PC-9 (cell line): ENCODE measurements at regions not wholly inside any gene's neighbourhood (a gene's known extent, or its start where the extent isn't known, plus 50 kb on each side); places are given as distances from the start of the nearest gene placed in this dataset.

Experiments
- BruUV-seq: library from RNA; stranded (reverse); fragments of 400-500 nt; replicated peaks from 2 replicates; lab custom pipeline; 2021; lab: Mats Ljungman, UMichigan
- CTCF ChIA-PET: fragments of 300-600 bp; sonication (Branson Sonifier 250); formaldehyde crosslinking; loops from one replicate; lab custom pipeline; 2022; ENCODE audit warnings: antibody characterized with exemption; lab: Charles Lee
- POLR2A ChIA-PET: fragments of 300-600 bp; sonication (Branson Sonifier 250); formaldehyde crosslinking; loops from one replicate; lab custom pipeline; 2022; ENCODE audit warnings: antibody characterized with exemption; ENCODE audit not compliant: unreplicated experiment; lab: Charles Lee
- DNase-seq, 2 experiments: peaks; one replicate each; pipeline versions ENCODE4 v3.0.0 to v3.0.0-alpha.2; 2015 to 2022; ENCODE audit warnings: mixed read lengths in 1 of 2
- H2AFZ ChIP-seq: fragments of 200-600 bp; sonication (generic); 2 replicates; pipeline ENCODE4 v1.8.1; 2017; ENCODE audit warnings: antibody characterized with exemption
- H3F3A ChIP-seq: fragments of 200-600 bp; sonication (generic); 2 replicates; pipeline ENCODE4 v1.8.1; 2017; ENCODE audit warnings: antibody characterized with exemption, mild to moderate bottlenecking, low read depth; ENCODE audit not compliant: insufficient read depth
- H3K27ac ChIP-seq: fragments of 200-600 bp; sonication (generic); 2 replicates; pipeline ENCODE4 v1.6.1; 2016; ENCODE audit warnings: mixed run types
- H3K27me3 ChIP-seq: fragments of 200-600 bp; sonication (generic); 2 replicates; pipeline ENCODE4 v1.6.1; 2016; ENCODE audit warnings: low read depth, mixed run types; ENCODE audit not compliant: insufficient read depth
- H3K36me3 ChIP-seq: fragments of 200-600 bp; sonication (generic); 2 replicates; pipeline ENCODE4 v1.6.1; 2016; ENCODE audit warnings: low read depth, mixed run types
- H3K4me1 ChIP-seq: fragments of 200-600 bp; sonication (generic); replicated peaks from 2 replicates; pipeline ENCODE4 v1.6.1; 2016; ENCODE audit warnings: mixed run types; ENCODE audit not compliant: insufficient read depth
- H3K4me2 ChIP-seq: fragments of 200-600 bp; sonication (generic); 2 replicates; pipeline ENCODE4 v1.6.1; 2017; ENCODE audit warnings: mixed run types
- H3K4me3 ChIP-seq: fragments of 200-600 bp; sonication (generic); 2 replicates; pipeline ENCODE4 v1.6.1; 2016; ENCODE audit warnings: mixed run types
- H3K79me2 ChIP-seq: fragments of 200-600 bp; sonication (generic); 2 replicates; pipeline ENCODE4 v1.6.1; 2017; ENCODE audit warnings: low read depth, mixed run types
- H3K9me2 ChIP-seq: fragments of 200-600 bp; sonication (generic); 2 replicates; pipeline ENCODE4 v1.8.1; 2017; ENCODE audit warnings: mild to moderate bottlenecking; ENCODE audit not compliant: insufficient read depth
- H3K9me3 ChIP-seq: fragments of 200-600 bp; sonication (generic); 2 replicates; pipeline ENCODE4 v1.8.1; 2016; ENCODE audit warnings: low read depth; ENCODE audit not compliant: insufficient read depth
- H4K20me1 ChIP-seq: fragments of 200-600 bp; sonication (generic); 2 replicates; pipeline ENCODE4 v1.8.1; 2017; ENCODE audit not compliant: insufficient read depth
- EZH2 ChIP-seq: fragments of 200-600 bp; sonication (generic); IDR thresholded peaks from 2 replicates; pipeline ENCODE4 v1.8.0; 2017; ENCODE audit warnings: antibody characterized with exemption, low read depth
- intact Hi-C: fragments of 100-400 bp; cut with micrococcal nuclease; formaldehyde crosslinking; loops from one replicate; pipeline ENCODE4 v1.10.0; 2022; ENCODE audit not compliant: unreplicated experiment
- TF ChIP-seq, protein P1 (sequence below): fragments of 200-600 bp; sonication (generic); conservative IDR thresholded peaks from 2 replicates; pipeline ENCODE4 v1.6.1; 2017; ENCODE audit warnings: mixed run types, antibody characterized with exemption, mild to moderate bottlenecking, moderate library complexity

DNA sequence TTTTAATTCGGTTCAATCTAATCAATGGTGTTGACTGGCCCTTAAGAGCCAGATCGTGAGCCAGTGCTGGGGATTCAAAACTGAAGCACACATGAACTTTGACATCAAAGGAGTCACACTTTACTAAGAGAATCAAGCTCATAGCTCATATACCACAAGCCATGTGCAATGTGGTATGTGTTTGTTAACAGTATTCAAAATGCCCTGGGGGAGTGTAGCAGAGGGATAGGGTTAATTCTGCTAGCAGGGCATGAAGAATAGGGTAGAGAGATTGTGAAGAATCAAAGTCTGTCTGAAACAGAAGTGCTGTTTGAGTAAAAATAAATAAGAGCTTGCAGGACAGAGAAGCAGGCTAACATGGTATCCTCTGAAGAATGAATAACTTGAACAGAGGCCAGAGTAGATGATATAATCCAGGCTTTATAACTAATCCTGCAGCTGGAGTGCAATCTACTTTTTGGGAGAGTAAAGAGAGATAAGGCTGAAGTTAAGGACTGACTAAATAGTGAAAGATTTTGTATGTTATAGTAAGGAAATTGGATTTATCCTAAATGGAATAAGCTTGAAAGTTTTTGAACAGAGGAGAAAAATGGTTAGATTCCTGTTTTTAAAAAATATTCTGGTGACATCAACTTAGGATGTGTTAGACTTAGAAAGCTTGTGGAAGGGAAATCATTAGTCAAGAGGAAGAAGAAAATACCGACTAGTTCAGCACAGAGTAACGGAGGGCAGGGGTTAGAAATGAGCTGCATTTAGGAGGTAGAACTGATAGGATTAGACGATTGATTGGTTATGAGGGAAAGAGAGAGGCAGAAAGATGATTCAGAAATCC lies 292.0 kb downstream of the NFKBIZ start:
- POLR2A ChIA-PET: interaction anchor here (0.5 to 0.7 kb wide), 2 partner anchors 356 to 1853 kb away, joined by 3 read pairs; no protein-coding TSS in a partner anchor

DNA sequence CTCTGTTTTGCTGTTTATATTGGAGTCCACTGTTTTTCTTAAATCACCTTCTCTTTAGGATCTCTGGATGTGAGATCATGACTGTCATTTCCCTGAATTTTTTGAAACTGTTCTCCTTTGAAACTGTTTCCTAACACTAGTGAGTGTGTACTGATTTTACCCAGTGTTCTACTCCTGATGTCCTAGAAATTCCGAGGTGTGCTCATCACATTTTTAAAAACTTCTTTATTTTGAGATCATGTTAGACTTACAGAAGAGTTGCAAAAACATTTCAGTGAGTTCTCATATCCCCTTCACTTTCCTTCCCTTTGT lies 292.6 kb downstream of the NFKBIZ start:
- no peaks in the 10 kb centered on the region for H4K20me1 ChIP-seq
- intact Hi-C loops: no loop called here
- H3K4me3 ChIP-seq: no peak overlapping the region
- H2AFZ ChIP-seq: no peak overlapping the region
- ChIA-PET POLR2A (no interaction called here), CTCF (no interaction called here)
- no peaks in the 10 kb centered on the region for H3K79me2 ChIP-seq
- 0 out of 2 replicates have a peak, but pooled peaks cover 8% of the 10 kb centered on the region for H3K9me2 ChIP-seq
- H3K36me3 ChIP-seq: no peaks in the 10 kb centered on the region
- no peaks in the 10 kb centered on the region for H3K27me3 ChIP-seq
- H3K4me2 ChIP-seq: no peak overlapping the region
- TF ChIP-seq EZH2: no peak
- TF ChIP-seq, protein P1, sequence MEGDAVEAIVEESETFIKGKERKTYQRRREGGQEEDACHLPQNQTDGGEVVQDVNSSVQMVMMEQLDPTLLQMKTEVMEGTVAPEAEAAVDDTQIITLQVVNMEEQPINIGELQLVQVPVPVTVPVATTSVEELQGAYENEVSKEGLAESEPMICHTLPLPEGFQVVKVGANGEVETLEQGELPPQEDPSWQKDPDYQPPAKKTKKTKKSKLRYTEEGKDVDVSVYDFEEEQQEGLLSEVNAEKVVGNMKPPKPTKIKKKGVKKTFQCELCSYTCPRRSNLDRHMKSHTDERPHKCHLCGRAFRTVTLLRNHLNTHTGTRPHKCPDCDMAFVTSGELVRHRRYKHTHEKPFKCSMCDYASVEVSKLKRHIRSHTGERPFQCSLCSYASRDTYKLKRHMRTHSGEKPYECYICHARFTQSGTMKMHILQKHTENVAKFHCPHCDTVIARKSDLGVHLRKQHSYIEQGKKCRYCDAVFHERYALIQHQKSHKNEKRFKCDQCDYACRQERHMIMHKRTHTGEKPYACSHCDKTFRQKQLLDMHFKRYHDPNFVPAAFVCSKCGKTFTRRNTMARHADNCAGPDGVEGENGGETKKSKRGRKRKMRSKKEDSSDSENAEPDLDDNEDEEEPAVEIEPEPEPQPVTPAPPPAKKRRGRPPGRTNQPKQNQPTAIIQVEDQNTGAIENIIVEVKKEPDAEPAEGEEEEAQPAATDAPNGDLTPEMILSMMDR: no peak
- no peaks in the 10 kb centered on the region for H3F3A ChIP-seq
- no peaks in the 10 kb centered on the region for H3K9me3 ChIP-seq
- DNase-seq: no peak
- no peak overlapping the region for H3K27ac ChIP-seq
- BruUV-seq: no TSS peak
- no peaks in the 10 kb centered on the region for H3K4me1 ChIP-seq

More for the DNA sequence above, 292.0 kb downstream of the NFKBIZ start:
- no peaks in the 10 kb centered on the region for H3K27me3 ChIP-seq
- CTCF ChIA-PET: interaction anchor here (0.7 kb wide), 1 partner anchor 122 kb away, joined by 3 read pairs; no protein-coding TSS in a partner anchor
- no peaks in the 10 kb centered on the region for H3K4me1 ChIP-seq
- no peaks in the 10 kb centered on the region for H3K9me3 ChIP-seq
- no peaks in the 10 kb centered on the region for H3K79me2 ChIP-seq
- no peak overlapping the region for H3K27ac ChIP-seq
- no peaks in the 10 kb centered on the region for H3F3A ChIP-seq
- intact Hi-C loops: no loop called here
- BruUV-seq: no TSS peak
- H3K9me2 ChIP-seq: 0 out of 2 replicates have a peak, but pooled peaks cover 2% of the 10 kb centered on the region
- TF ChIP-seq EZH2: no peak
- TF ChIP-seq, protein P1: no peak
- no peak overlapping the region for H3K4me3 ChIP-seq
- DNase-seq: no peak
- no peaks in the 10 kb centered on the region for H3K36me3 ChIP-seq
- no peak overlapping the region for H3K4me2 ChIP-seq
- H4K20me1 ChIP-seq: no peaks in the 10 kb centered on the region
- no peak overlapping the region for H2AFZ ChIP-seq

DNA sequence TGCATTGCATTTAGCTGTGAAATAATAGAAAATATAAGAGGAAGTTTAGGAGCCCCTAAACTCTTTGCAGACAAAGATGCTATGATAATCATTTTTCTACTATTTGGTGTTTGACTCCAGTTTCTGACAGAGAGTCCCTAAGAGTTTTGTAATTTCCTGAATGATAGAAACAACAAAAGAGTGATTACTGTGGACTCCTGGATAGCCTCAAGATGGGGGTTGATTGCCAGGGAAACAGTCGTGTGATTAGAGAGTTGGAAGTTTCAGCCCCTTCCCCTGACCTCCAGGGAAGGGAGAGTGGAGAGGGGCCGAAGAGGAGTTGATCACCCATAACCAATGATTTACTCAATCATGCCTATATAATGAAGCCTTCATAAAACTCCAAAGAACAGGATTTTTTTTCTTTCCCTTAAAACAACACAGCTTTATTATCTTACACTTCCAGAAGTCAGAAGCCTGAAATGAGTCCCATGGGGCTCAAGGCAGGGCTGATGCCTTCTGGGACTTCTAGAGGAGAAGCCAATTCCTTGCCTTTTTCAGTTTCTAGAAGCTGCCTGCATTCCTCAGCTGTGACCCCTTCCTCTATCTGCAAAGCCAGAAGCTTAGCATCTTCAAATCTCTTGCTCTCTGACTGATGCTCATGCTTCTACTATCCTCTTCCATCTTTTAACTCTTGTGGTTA lies 292.3 kb upstream of the ZPLD1 start:
- H3F3A ChIP-seq: no peaks in the 10 kb centered on the region
- ChIA-PET POLR2A (no interaction called here), CTCF (no interaction called here)
- no TSS peak for BruUV-seq
- intact Hi-C loops: no loop called here
- no peak overlapping the region for H2AFZ ChIP-seq
- no peak overlapping the region for H3K27ac ChIP-seq
- 0 out of 2 replicates have a peak, but pooled peaks cover 8% of the 10 kb centered on the region for H3K9me2 ChIP-seq
- H3K79me2 ChIP-seq: no peaks in the 10 kb centered on the region
- no peaks in the 10 kb centered on the region for H3K4me1 ChIP-seq
- H3K36me3 ChIP-seq: no peaks in the 10 kb centered on the region
- H4K20me1 ChIP-seq: no peaks in the 10 kb centered on the region
- H3K4me3 ChIP-seq: no peak overlapping the region
- no peak overlapping the region for H3K4me2 ChIP-seq
- no peaks in the 10 kb centered on the region for H3K27me3 ChIP-seq
- no peak for DNase-seq
- TF ChIP-seq EZH2: no peak
- TF ChIP-seq, protein P1: no peak
- no peaks in the 10 kb centered on the region for H3K9me3 ChIP-seq
